ENCODE measurements at regions not wholly inside any gene's neighbourhood (a gene's known extent, or its start where the extent isn't known, plus 50 kb on each side); places are given as distances from the start of the nearest gene placed in this dataset.

DNA sequence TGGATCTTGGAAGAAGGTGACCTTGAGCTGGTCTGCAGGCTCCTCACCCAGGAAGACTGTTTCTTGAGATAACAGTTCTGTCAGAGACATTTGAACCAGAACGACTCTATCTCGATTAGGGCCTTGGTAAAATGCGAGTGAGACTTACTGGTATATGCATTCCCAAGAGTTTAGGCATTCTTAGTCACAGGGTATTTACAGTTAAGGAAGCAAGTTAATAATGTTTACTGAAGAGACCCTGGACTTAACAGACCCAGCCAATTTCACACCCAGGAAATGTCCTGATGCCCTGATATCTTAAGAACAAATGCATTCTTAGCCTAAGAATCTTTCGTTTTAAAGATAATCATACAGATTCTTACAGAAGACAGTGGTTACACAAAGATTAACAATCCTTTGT lies 1867.2 kb upstream of the C9orf72 start:
- no peak overlapping the region for H3K23ac ChIP-seq (ENCODE audit: insufficient read length)
- no peak overlapping the region for H2AFZ ChIP-seq (ENCODE audit: low read length)
- H3K79me2 ChIP-seq (ENCODE audit: control insufficient read depth in 1 of 2, insufficient read depth in 2 of 2, low read length in 2 of 2): no peaks in the 10 kb centered on the region
- no peak overlapping the region for H2BK5ac ChIP-seq (ENCODE audit: low read depth, low read length)
- H4K5ac ChIP-seq (ENCODE audit: insufficient read length, low read depth, low read length): no peak overlapping the region
- no peak overlapping the region for H4K91ac ChIP-seq (replicated peaks; ENCODE audit: insufficient read length, low read length)
- DNase-seq (ENCODE audit: low read depth in 1 of 2, low spot score in 2 of 2) (no peak), FAIRE-seq (no peak)
- H3K18ac ChIP-seq (ENCODE audit: extremely low read depth, low read length): no peak overlapping the region
- no peak overlapping the region for H3K56ac ChIP-seq (replicated peaks; ENCODE audit: insufficient read length, low read depth, low read length)
- TF ChIP-seq YY1 (IDR thresholded peaks at IDR 0.05; ENCODE audit: low read depth, low read length) (no peak), PHF8 (conservative IDR thresholded peaks at IDR 0.05; ENCODE audit: low read depth, low read length) (no peak), BRCA1 (IDR thresholded peaks at IDR 0.05; ENCODE audit: low read depth, low read length) (no peak), BACH1 (IDR thresholded peaks at IDR 0.05; ENCODE audit: low read length) (no peak), CEBPB (IDR thresholded peaks at IDR 0.05; ENCODE audit: low read depth, low read length) (no peak), SRF (IDR thresholded peaks at IDR 0.05; ENCODE audit: low read depth, low read length) (no peak), HDAC6 (IDR thresholded peaks at IDR 0.05; ENCODE audit: low read depth, low read length) (no peak), SP2 (IDR thresholded peaks at IDR 0.05; ENCODE audit: low read length) (no peak), KDM5A (IDR thresholded peaks at IDR 0.05; ENCODE audit: low read length) (no peak), BCL11A (IDR thresholded peaks at IDR 0.05; ENCODE audit: low read depth in 2 of 2, low read length in 2 of 2) (no peak), POLR2A (IDR thresholded peaks at IDR 0.05; ENCODE audit: control extremely low read depth in 1 of 2, low read depth in 2 of 2, low read length in 2 of 2) (no peak), GTF2F1 (IDR thresholded peaks at IDR 0.05; ENCODE audit: borderline replicate concordance, low read depth, low read length) (no peak), KDM1A (IDR thresholded peaks at IDR 0.05; ENCODE audit: borderline replicate concordance, low read length) (no peak), SP1 (IDR thresholded peaks at IDR 0.05; ENCODE audit: low read depth, low read length) (no peak), TEAD4 (IDR thresholded peaks at IDR 0.05; ENCODE audit: low read depth, low read length) (no peak), CBX5 (IDR thresholded peaks at IDR 0.05; ENCODE audit: low read depth, low read length) (no peak)
- no peak overlapping the region for H3K4me3 ChIP-seq (ENCODE audit: extremely low read depth in 1 of 4, insufficient read depth in 2 of 4, low read depth in 3 of 4, low read length in 4 of 4)
- H2BK12ac ChIP-seq (ENCODE audit: low read depth, low read length): no peak overlapping the region
- no peak overlapping the region for H2BK15ac ChIP-seq (ENCODE audit: low read length)
- no peaks in the 10 kb centered on the region for H3K23me2 ChIP-seq (ENCODE audit: low read depth, low read length)
- H3K36me3 ChIP-seq (ENCODE audit: control insufficient read depth in 2 of 4, insufficient read depth in 4 of 4, low read length in 3 of 4): no peaks in the 10 kb centered on the region
- CTCF ChIA-PET (ENCODE audit: partially characterized antibody): interaction anchor here (1.5 kb wide), 1 partner anchor 9 kb away, joined by 4 read pairs; no protein-coding TSS in a partner anchor
- no peak overlapping the region for H3K14ac ChIP-seq (ENCODE audit: insufficient read length)
- H2BK20ac ChIP-seq (ENCODE audit: low read length): no peak overlapping the region
- no peak overlapping the region for H2AK5ac ChIP-seq (ENCODE audit: low read depth, low read length)
- H3K27me3 ChIP-seq (replicated peaks in 1 of 4; ENCODE audit: control insufficient read depth in 3 of 4, extremely low read depth in 1 of 4, insufficient read depth in 3 of 4, low read length in 3 of 4): no peaks in the 10 kb centered on the region
- no peak overlapping the region for H3K4ac ChIP-seq (replicated peaks; ENCODE audit: insufficient read length, low read depth, low read length)
- POLR2A ChIA-PET (ENCODE audit: partially characterized antibody): interaction anchor here (1.3 kb wide), 1 partner anchor 9 kb away, joined by 3 read pairs; no protein-coding TSS in a partner anchor
- no peaks in the 10 kb centered on the region for H3K79me1 ChIP-seq (ENCODE audit: low read depth, low read length)
- no peaks in the 10 kb centered on the region for H3K4me1 ChIP-seq (replicated peaks in 1 of 4; ENCODE audit: control insufficient read depth in 3 of 4, insufficient read depth in 4 of 4, low read length in 3 of 4)
- no peaks in the 10 kb centered on the region for H4K20me1 ChIP-seq (replicated peaks in 1 of 2; ENCODE audit: control insufficient read depth in 1 of 2, insufficient read depth in 2 of 2, low read length in 2 of 2)
- H3K4me2 ChIP-seq (ENCODE audit: insufficient read depth in 1 of 2, low read depth in 2 of 2, low read length in 2 of 2): no peak overlapping the region
- H3K9me3 ChIP-seq (ENCODE audit: insufficient read depth in 2 of 2, low read depth in 1 of 2, low read length in 1 of 2): no peaks in the 10 kb centered on the region
- no peak overlapping the region for H2BK120ac ChIP-seq (replicated peaks; ENCODE audit: low read depth, low read length)
- H3K27ac ChIP-seq (ENCODE audit: low read depth, low read length): no peak overlapping the region
- H3K9ac ChIP-seq (replicated peaks in 1 of 4; ENCODE audit: extremely low read depth in 1 of 4, low read depth in 3 of 4, low read length in 3 of 4): no peak overlapping the region
- no peak overlapping the region for H4K8ac ChIP-seq (ENCODE audit: extremely low read depth, insufficient read depth, low read length)
- WGBS, 2 experiments (ENCODE audit: extremely low coverage in 1 of 2, insufficient coverage in 1 of 2, insufficient read length in 1 of 2, insufficient replicate concordance in 2 of 2, low coverage in 1 of 2, low lambda C conversion rate in 2 of 2, missing lambda C conversion rate in 1 of 2): 91% methylated on average over 4 of the region's 4 CpGs; no CpG with 5 or more reads in 1 of the 2 experiments
